Naive thymus-derived CD4-positive, alpha-beta T cell (primary cell): ENCODE measurements at regions not wholly inside any gene's neighbourhood (a gene's known extent, or its start where the extent isn't known, plus 50 kb on each side); places are given as distances from the start of the nearest gene placed in this dataset.
A peak's percentile ranks its signal among the peaks of the same experiment; 100 is the strongest.
"Not testable (repeated sequence)": the region's sequence is repeated elsewhere in the genome, so short reads cannot be mapped to it uniquely, and the experiment has no call there.

Source experiments
- ATAC-seq: fragments of 150-1000 bp; cut with Tn5 transposase; 2 replicates; pipeline ENCODE4 v1.10.0; 2021; ENCODE audit warnings: mild to moderate bottlenecking, moderate library complexity
- CTCF ChIA-PET: fragments of 350-600 bp; sonication (Branson Sonifier 250); formaldehyde crosslinking; loops from one replicate; lab custom pipeline; 2021; ENCODE audit warnings: antibody characterized with exemption; lab: Charles Lee
- POLR2A ChIA-PET: fragments of 350-600 bp; sonication (Branson Sonifier 250); formaldehyde crosslinking; loops from one replicate; lab custom pipeline; 2021; ENCODE audit warnings: antibody characterized with exemption, inconsistent platforms; lab: Charles Lee
- DNase-seq, 9 donors: peaks; one replicate each; pipeline versions ENCODE4 v3.0.0 to v3.0.0-alpha.2; 2020 to 2022; ENCODE audit warnings: mixed read lengths in 1 of 9
- H3K27ac ChIP-seq: one replicate; pipeline ENCODE4 v1.7.0; 2013; ENCODE audit warnings: mild to moderate bottlenecking, low read depth, low read length, moderate library complexity
- H3K27me3 ChIP-seq, 2 donors: one replicate each; pipeline ENCODE4 v1.7.0; 2013; ENCODE audit warnings: low read length in 2 of 2, mild to moderate bottlenecking in 2 of 2, moderate library complexity in 2 of 2; ENCODE audit not compliant: control insufficient read depth in 2 of 2, insufficient read depth in 2 of 2
- H3K36me3 ChIP-seq, 3 experiments: 1 replicate in 2 of 3; 2 replicates in 1 of 3; pipeline ENCODE4 v1.7.0; 2013; ENCODE audit warnings: low read length in 3 of 3, mild to moderate bottlenecking in 3 of 3, moderate library complexity in 1 of 3; ENCODE audit not compliant: insufficient read depth in 3 of 3, control insufficient read depth in 2 of 3
- H3K4me1 ChIP-seq, 2 donors: one replicate each; pipeline ENCODE4 v1.7.0; 2013; ENCODE audit warnings: low read length in 2 of 2, mild to moderate bottlenecking in 2 of 2, moderate library complexity in 1 of 2; ENCODE audit not compliant: control insufficient read depth in 2 of 2, insufficient read depth in 2 of 2
- H3K4me3 ChIP-seq: 2 replicates; pipeline ENCODE4 v1.7.0; 2013; ENCODE audit warnings: mild to moderate bottlenecking, low read length
- H3K9me3 ChIP-seq, 3 experiments: 1 replicate in 2 of 3; 2 replicates in 1 of 3; pipeline ENCODE4 v1.7.0; 2013; ENCODE audit warnings: low read length in 3 of 3; ENCODE audit not compliant: control insufficient read depth in 2 of 3
- H3K27ac Mint-ChIP-seq, 9 donors: one replicate each; pipeline ENCODE4 v1.8.0; 2020 to 2022; ENCODE audit warnings: mixed read lengths in 9 of 9, mild to moderate bottlenecking in 8 of 9, moderate library complexity in 5 of 9, inconsistent platforms in 2 of 9
- H3K27me3 Mint-ChIP-seq, 5 donors: one replicate each; pipeline ENCODE4 v1.8.0; 2021 to 2022; ENCODE audit warnings: mixed read lengths in 5 of 5, mild to moderate bottlenecking in 1 of 5
- H3K36me3 Mint-ChIP-seq, 5 donors: one replicate each; pipeline ENCODE4 v1.8.0; 2020 to 2022; ENCODE audit warnings: mixed read lengths in 5 of 5, mild to moderate bottlenecking in 3 of 5, inconsistent platforms in 1 of 5
- H3K4me1 Mint-ChIP-seq, 7 donors: one replicate each; pipeline ENCODE4 v1.8.0; 2020 to 2022; ENCODE audit warnings: mixed read lengths in 7 of 7, mild to moderate bottlenecking in 3 of 7, inconsistent platforms in 1 of 7
- H3K4me3 Mint-ChIP-seq, 10 donors: one replicate each; pipeline ENCODE4 v1.8.0; 2020 to 2022; ENCODE audit warnings: mild to moderate bottlenecking in 10 of 10, mixed read lengths in 10 of 10, moderate library complexity in 6 of 10, inconsistent platforms in 2 of 10
- H3K9me3 Mint-ChIP-seq, 11 donors: one replicate each; pipeline ENCODE4 v1.8.0; 2020 to 2022; ENCODE audit warnings: mixed read lengths in 11 of 11, mild to moderate bottlenecking in 4 of 11, inconsistent platforms in 1 of 11, moderate library complexity in 1 of 11
- intact Hi-C, 2 donors: fragments of 100-400 bp; cut with micrococcal nuclease; formaldehyde crosslinking; loops; one replicate each; pipeline ENCODE4 v1.15.1; 2023

GRCh38 chr15:53197426-53197839 is 407.3 kb upstream of the ONECUT1 start:
- POLR2A ChIA-PET, result no interaction called here
- Histone ChIP-seq H3K9me3 (no peaks in the 10 kb centered on the region), H3K4me3 (no peak overlapping the region), H3K27me3 (peaks cover 0 to 4% of the 10 kb centered on the region in 2 donors), H3K4me1 (no peaks in the 10 kb centered on the region), H3K27ac (no peak overlapping the region), H3K36me3 (no peaks in the 10 kb centered on the region)
- Mint-ChIP-seq H3K4me3 (no peak overlapping the region), H3K27me3 (peaks cover 8 to 45% (median 32%) of the 10 kb centered on the region in 5 donors), H3K36me3 (no peaks in the 10 kb centered on the region), H3K27ac (no peak overlapping the region), H3K4me1 (peaks cover 0 to 7% (median 0%) of the 10 kb centered on the region in 7 donors), H3K9me3 (peaks cover 0 to 11% (median under 1%) of the 10 kb centered on the region in 11 donors)
- intact Hi-C loops, result loop anchor here in 1 of 2 donors (2.0 to 10.0 kb wide), 2 partner anchors 417 to 943 kb away; no protein-coding TSS in a partner anchor
- DNase-seq (peak in 2 of 9 donors; percentile 2 to 56), ATAC-seq (no peak)
- CTCF ChIA-PET, result no interaction called here

- Histone ChIP-seq H3K36me3 (no peaks in the 10 kb centered on the region), H3K4me1 (no peaks in the 10 kb centered on the region), H3K27me3 (peaks cover 0 to 4% of the 10 kb centered on the region in 2 donors), H3K27ac (no peak overlapping the region), H3K9me3 (no peaks in the 10 kb centered on the region), H3K4me3 (no peak overlapping the region)
- Mint-ChIP-seq H3K27ac (no peak overlapping the region), H3K36me3 (no peaks in the 10 kb centered on the region), H3K9me3 (peaks cover 0 to 11% (median 4%) of the 10 kb centered on the region in 11 donors), H3K4me1 (peaks cover 0 to 7% (median 0%) of the 10 kb centered on the region in 7 donors), H3K27me3 (peaks cover 8 to 45% (median 32%) of the 10 kb centered on the region in 5 donors), H3K4me3 (no peak overlapping the region)
- CTCF ChIA-PET, result no interaction called here
- intact Hi-C loops, result loop anchor here in 1 of 2 donors (2.0 to 10.0 kb wide), 2 partner anchors 416 to 942 kb away; no protein-coding TSS in a partner anchor
- no peak for DNase-seq
- POLR2A ChIA-PET, result no interaction called here
- no peak for ATAC-seq
Measured at GRCh38 chr15:53196788-53197187, 406.7 kb upstream of the ONECUT1 start.

- ChIA-PET POLR2A (no interaction called here), CTCF (no interaction called here)
- H3K27ac Mint-ChIP-seq, result no peak overlapping the region
- H3K4me1 ChIP-seq, result no peaks in the 10 kb centered on the region
- ATAC-seq, result no peak
- peaks cover 0 to 4% of the 10 kb centered on the region in 2 donors for H3K27me3 ChIP-seq
- H3K4me1 Mint-ChIP-seq, result peaks cover 0 to 7% (median 0%) of the 10 kb centered on the region in 7 donors
- DNase-seq, result no peak
- peaks cover 0 to 11% (median 2%) of the 10 kb centered on the region in 11 donors for H3K9me3 Mint-ChIP-seq
- H3K4me3 Mint-ChIP-seq, result no peak overlapping the region
- intact Hi-C loops, result loop anchor here in 1 of 2 donors (2.0 to 10.0 kb wide), 2 partner anchors 415 to 941 kb away; no protein-coding TSS in a partner anchor
- no peaks in the 10 kb centered on the region for H3K36me3 Mint-ChIP-seq
- H3K27ac ChIP-seq, result no peak overlapping the region
- peaks cover 8 to 40% (median 32%) of the 10 kb centered on the region in 5 donors for H3K27me3 Mint-ChIP-seq
- no peaks in the 10 kb centered on the region for H3K9me3 ChIP-seq
- no peak overlapping the region for H3K4me3 ChIP-seq
- no peaks in the 10 kb centered on the region for H3K36me3 ChIP-seq
Measured at GRCh38 chr15:53196242-53196641, 406.1 kb upstream of the ONECUT1 start.

- Histone ChIP-seq H3K4me3 (no peak overlapping the region), H3K9me3 (no peaks in the 10 kb centered on the region), H3K36me3 (no peaks in the 10 kb centered on the region), H3K27ac (no peak overlapping the region), H3K4me1 (no peaks in the 10 kb centered on the region), H3K27me3 (peaks cover 0 to 1% of the 10 kb centered on the region in 2 donors)
- CTCF ChIA-PET, result interaction anchor here (0.5 kb wide), 1 partner anchor 82 kb away, joined by 3 read pairs; no protein-coding TSS in a partner anchor
- POLR2A ChIA-PET, result no interaction called here
- H3K27me3 Mint-ChIP-seq, result peaks cover 8 to 15% (median 14%) of the 10 kb centered on the region in 5 donors
- DNase-seq (no peak), ATAC-seq (no peak)
- intact Hi-C loops, result loop anchor here in 1 of 2 donors (10.0 kb wide), 1 partner anchor 938 kb away; no protein-coding TSS in a partner anchor
- H3K4me3 Mint-ChIP-seq, result no peak overlapping the region
- H3K4me1 Mint-ChIP-seq, result peaks cover 0 to 7% (median 0%) of the 10 kb centered on the region in 7 donors
- H3K9me3 Mint-ChIP-seq, result peaks cover 0 to 9% (median 3%) of the 10 kb centered on the region in 11 donors
- H3K36me3 Mint-ChIP-seq, result no peaks in the 10 kb centered on the region
- H3K27ac Mint-ChIP-seq, result no peak overlapping the region
Measured at GRCh38 chr15:53193149-53193548, 403.0 kb upstream of the ONECUT1 start.

GRCh38 chr15:53189860-53190259 is 399.7 kb upstream of the ONECUT1 start:
- H3K4me3 Mint-ChIP-seq, result no peak overlapping the region
- no peaks in the 10 kb centered on the region for H3K36me3 Mint-ChIP-seq
- H3K27me3 ChIP-seq, result no peaks in the 10 kb centered on the region
- CTCF ChIA-PET, result no interaction called here
- H3K9me3 ChIP-seq, result no peaks in the 10 kb centered on the region
- no peaks in the 10 kb centered on the region for H3K36me3 ChIP-seq
- no peaks in the 10 kb centered on the region for H3K4me1 ChIP-seq
- H3K4me1 Mint-ChIP-seq, result no peaks in the 10 kb centered on the region
- no peaks in the 10 kb centered on the region for H3K27me3 Mint-ChIP-seq
- no peak overlapping the region for H3K27ac ChIP-seq
- H3K9me3 Mint-ChIP-seq, result peaks cover 0 to 12% (median 4%) of the 10 kb centered on the region in 11 donors
- intact Hi-C loops, result loop anchor here in 1 of 2 donors (10.0 kb wide), 1 partner anchor 935 kb away; no protein-coding TSS in a partner anchor
- H3K4me3 ChIP-seq, result no peak overlapping the region
- ATAC-seq, result no peak
- POLR2A ChIA-PET, result no interaction called here
- no peak overlapping the region for H3K27ac Mint-ChIP-seq
- no peak for DNase-seq

GRCh38 chr15:53183449-53183848 is 393.3 kb upstream of the ONECUT1 start:
- DNase-seq, intact Hi-C loops, H3K36me3 Mint-ChIP-seq, ATAC-seq, H3K36me3 ChIP-seq, CTCF ChIA-PET, H3K4me3 Mint-ChIP-seq, H3K27ac Mint-ChIP-seq, H3K9me3 ChIP-seq, H3K27me3 ChIP-seq, H3K4me1 ChIP-seq, POLR2A ChIA-PET, H3K4me1 Mint-ChIP-seq, H3K4me3 ChIP-seq, H3K27ac ChIP-seq: not testable (repeated sequence)
- Mint-ChIP-seq H3K27me3 (peaks cover 0 to 11% (median 3%) of the 10 kb centered on the region in 5 donors), H3K9me3 (peaks cover 0 to 21% (median 10%) of the 10 kb centered on the region in 11 donors)

- Mint-ChIP-seq H3K4me3 (no peak overlapping the region), H3K36me3 (no peaks in the 10 kb centered on the region), H3K27ac (no peak overlapping the region), H3K9me3 (peaks cover 0 to 4% (median 0%) of the 10 kb centered on the region in 11 donors), H3K27me3 (peaks cover 0 to 31% (median 12%) of the 10 kb centered on the region in 5 donors), H3K4me1 (no peaks in the 10 kb centered on the region)
- DNase-seq (no peak), ATAC-seq (no peak)
- Histone ChIP-seq H3K27ac (no peak overlapping the region), H3K4me1 (no peaks in the 10 kb centered on the region), H3K4me3 (no peak overlapping the region), H3K9me3 (no peaks in the 10 kb centered on the region), H3K36me3 (no peaks in the 10 kb centered on the region), H3K27me3 (no peaks in the 10 kb centered on the region)
- intact Hi-C loops, result no loop called here
- ChIA-PET POLR2A (no interaction called here), CTCF (no interaction called here)
Measured at GRCh38 chr15:53171571-53171970, 381.4 kb upstream of the ONECUT1 start.
